ENCODE measurements at regions not wholly inside any gene's neighbourhood (a gene's known extent, or its start where the extent isn't known, plus 50 kb on each side); places are given as distances from the start of the nearest gene placed in this dataset.

DNA sequence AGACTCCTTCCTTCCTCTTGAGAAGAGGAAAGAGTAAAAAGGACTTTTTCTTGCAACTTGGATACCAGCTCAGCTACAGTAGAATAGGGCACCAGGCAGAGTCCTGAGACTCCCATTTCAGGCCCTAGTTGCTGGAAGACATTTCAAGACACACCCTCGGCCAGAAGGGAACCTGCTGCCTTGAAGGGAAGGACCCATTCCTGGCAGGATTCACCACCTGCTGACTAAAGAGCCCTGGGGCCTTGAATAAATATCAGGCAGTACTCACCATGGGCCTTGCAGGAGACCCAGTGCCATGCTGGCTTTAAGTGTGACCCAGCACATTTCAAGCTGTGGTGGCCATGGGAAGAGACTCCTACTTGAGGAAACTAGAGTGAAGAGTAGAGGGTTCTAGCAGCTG lies 317.6 kb downstream of the DKK2 start:
- DNase-seq (no peak), ATAC-seq (no peak)
- TF ChIP-seq, protein P1, sequence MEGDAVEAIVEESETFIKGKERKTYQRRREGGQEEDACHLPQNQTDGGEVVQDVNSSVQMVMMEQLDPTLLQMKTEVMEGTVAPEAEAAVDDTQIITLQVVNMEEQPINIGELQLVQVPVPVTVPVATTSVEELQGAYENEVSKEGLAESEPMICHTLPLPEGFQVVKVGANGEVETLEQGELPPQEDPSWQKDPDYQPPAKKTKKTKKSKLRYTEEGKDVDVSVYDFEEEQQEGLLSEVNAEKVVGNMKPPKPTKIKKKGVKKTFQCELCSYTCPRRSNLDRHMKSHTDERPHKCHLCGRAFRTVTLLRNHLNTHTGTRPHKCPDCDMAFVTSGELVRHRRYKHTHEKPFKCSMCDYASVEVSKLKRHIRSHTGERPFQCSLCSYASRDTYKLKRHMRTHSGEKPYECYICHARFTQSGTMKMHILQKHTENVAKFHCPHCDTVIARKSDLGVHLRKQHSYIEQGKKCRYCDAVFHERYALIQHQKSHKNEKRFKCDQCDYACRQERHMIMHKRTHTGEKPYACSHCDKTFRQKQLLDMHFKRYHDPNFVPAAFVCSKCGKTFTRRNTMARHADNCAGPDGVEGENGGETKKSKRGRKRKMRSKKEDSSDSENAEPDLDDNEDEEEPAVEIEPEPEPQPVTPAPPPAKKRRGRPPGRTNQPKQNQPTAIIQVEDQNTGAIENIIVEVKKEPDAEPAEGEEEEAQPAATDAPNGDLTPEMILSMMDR (IDR thresholded peaks at IDR 0.05), result no peak
- no peak overlapping the region for H3K27ac ChIP-seq
- no peaks in the 10 kb centered on the region for H3K4me1 ChIP-seq
- H3K4me3 ChIP-seq, result no peak overlapping the region
- H3K9me3 ChIP-seq, result no peaks in the 10 kb centered on the region
- no peaks in the 10 kb centered on the region for H3K27me3 ChIP-seq
- intact Hi-C loops (cut with DNase I), result no loop called here
- no peaks in the 10 kb centered on the region for H3K36me3 ChIP-seq

DNA sequence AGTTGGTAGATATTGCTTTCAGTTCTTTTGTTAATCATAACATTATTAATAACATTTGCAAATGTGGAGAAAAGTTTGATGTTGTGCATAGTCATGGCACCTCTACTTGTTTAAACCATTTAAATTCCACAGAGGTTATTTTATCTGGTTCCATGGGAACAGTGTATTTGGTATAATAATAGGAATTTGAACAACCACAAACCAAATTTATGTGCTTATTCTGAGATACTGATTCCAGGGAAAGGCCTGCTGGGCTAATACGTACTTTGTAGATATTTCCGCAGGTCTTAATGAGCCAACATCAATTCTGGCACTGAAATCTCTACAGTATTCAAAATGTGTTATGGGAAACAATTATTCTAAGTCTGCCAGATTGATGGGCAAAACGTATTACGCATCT lies 319.0 kb downstream of the DKK2 start:
- H3K4me1 ChIP-seq, result no peaks in the 10 kb centered on the region
- no peak for ATAC-seq
- H3K9me3 ChIP-seq, result no peaks in the 10 kb centered on the region
- DNase-seq, result no peak
- no peak overlapping the region for H3K27ac ChIP-seq
- H3K27me3 ChIP-seq, result no peaks in the 10 kb centered on the region
- TF ChIP-seq, protein P1 (IDR thresholded peaks at IDR 0.05), result no peak
- no peak overlapping the region for H3K4me3 ChIP-seq
- intact Hi-C loops (cut with DNase I), result no loop called here
- H3K36me3 ChIP-seq, result no peaks in the 10 kb centered on the region

DNA sequence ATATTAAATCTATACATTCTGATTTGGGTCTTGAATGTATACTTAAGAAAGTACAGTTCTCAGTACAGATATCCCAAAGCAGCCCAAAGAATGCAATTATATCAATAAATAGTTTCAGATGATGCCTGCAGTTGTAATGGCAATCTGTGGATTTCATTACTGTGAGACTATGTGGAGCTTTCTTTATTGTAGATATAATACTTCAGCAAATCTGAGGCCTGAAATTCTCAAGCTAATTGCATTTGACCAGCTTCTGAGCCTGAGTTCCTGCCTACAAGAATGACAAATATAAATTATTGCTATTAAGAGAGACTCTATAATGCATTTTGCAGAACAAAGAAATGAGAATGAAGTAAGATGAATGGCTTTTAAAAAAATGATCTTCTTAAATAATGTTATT lies 320.3 kb downstream of the DKK2 start:
- no peaks in the 10 kb centered on the region for H3K4me1 ChIP-seq
- TF ChIP-seq, protein P1 (IDR thresholded peaks at IDR 0.05), result no peak
- H3K27me3 ChIP-seq, result no peaks in the 10 kb centered on the region
- DNase-seq (no peak), ATAC-seq (no peak)
- no peak overlapping the region for H3K27ac ChIP-seq
- intact Hi-C loops (cut with DNase I), result no loop called here
- H3K9me3 ChIP-seq, result no peaks in the 10 kb centered on the region
- H3K36me3 ChIP-seq, result no peaks in the 10 kb centered on the region
- no peak overlapping the region for H3K4me3 ChIP-seq

DNA sequence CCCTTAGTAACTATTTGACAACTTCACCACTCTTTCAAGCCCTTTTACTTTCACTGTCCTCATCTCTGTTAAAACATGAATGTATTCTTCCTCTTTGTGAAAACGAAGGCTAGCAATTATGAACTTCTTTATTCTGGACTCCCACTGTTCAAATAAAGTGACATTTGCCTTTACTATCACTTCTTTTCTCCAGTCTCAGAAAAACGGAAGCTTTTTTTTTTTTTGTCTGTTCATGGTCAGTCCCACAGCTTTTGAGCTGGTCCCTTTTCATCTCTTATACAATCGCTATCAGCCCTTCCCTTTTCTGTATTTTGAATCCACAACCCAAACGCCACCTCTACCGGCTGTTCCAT lies 327.7 kb downstream of the DKK2 start:
- Histone ChIP-seq H3K4me3 (no peak overlapping the region), H3K27ac (peak overlapping the region; percentile 36), H3K36me3 (no peaks in the 10 kb centered on the region), H3K27me3 (no peaks in the 10 kb centered on the region), H3K9me3 (no peaks in the 10 kb centered on the region), H3K4me1 (no peaks in the 10 kb centered on the region)
- intact Hi-C loops (cut with DNase I), result no loop called here
- ATAC-seq (peak; percentile 84), DNase-seq (no peak)
- TF ChIP-seq, protein P1 (IDR thresholded peaks at IDR 0.05), result no peak

DNA sequence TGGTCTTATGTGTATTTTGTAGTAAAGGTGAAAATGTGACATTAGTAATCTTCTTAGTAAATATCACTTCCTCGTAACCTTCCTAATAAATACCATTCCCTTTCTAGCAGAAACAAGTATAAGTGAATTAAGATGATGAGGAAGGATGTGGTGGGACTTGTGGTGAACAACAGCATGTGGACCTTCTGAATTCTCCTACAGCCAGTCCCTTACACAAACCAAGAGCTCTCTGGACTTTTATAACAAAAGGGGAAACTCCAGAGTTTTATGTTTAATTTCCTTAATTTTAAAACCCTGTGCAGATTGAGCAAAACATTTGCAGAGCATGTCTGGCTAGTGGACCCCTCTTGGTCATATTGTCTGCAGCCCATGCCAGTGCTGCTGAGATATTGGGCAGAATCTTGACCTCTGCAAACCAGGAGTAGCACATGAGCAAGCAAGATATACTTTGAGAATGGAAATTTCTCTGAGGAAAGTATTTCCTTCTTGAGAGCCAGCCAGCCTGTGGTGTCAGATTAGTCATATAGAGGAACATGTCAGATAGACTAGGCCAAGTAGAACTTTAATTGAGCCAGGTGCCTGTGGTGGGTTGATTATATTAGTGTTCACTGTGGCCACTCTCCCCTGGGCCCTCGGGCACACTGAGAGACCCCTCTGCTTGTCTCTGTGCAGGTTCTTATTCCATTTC lies 328.2 kb downstream of the DKK2 start:
- ATAC-seq, result peak; percentile 77
- H3K4me3 ChIP-seq, result no peak overlapping the region
- H3K4me1 ChIP-seq, result no peaks in the 10 kb centered on the region
- DNase-seq, result no peak
- H3K9me3 ChIP-seq, result no peaks in the 10 kb centered on the region
- H3K27ac ChIP-seq, result peak overlapping the region; percentile 36
- H3K36me3 ChIP-seq, result no peaks in the 10 kb centered on the region
- H3K27me3 ChIP-seq, result no peaks in the 10 kb centered on the region
- TF ChIP-seq, protein P1 (IDR thresholded peaks at IDR 0.05), result no peak
- intact Hi-C loops (cut with DNase I), result no loop called here

Data from upper lobe of right lung (tissue), 1 donor.